ENCODE measurements at regions not wholly inside any gene's neighbourhood (a gene's known extent, or its start where the extent isn't known, plus 50 kb on each side); places are given as distances from the start of the nearest gene placed in this dataset.

GRCh38 chr7:115678086-115678982 lies 352.2 kb downstream of the TFEC start:
- Mint-ChIP-seq H3K4me3 (no peak overlapping the region), H3K27me3 (no peaks in the 10 kb centered on the region), H3K4me1 (ENCODE audit: low read depth) (no peaks in the 10 kb centered on the region), H3K36me3 (ENCODE audit: low read depth) (no peaks in the 10 kb centered on the region), H3K27ac (no peak overlapping the region), H3K9me3 (no peaks in the 10 kb centered on the region)
- intact Hi-C loops (cut with micrococcal nuclease), result no loop called here

- intact Hi-C loops (cut with micrococcal nuclease), result no loop called here
- no peaks in the 10 kb centered on the region for H3K36me3 Mint-ChIP-seq (ENCODE audit: low read depth)
- no peaks in the 10 kb centered on the region for H3K9me3 Mint-ChIP-seq
- H3K4me3 Mint-ChIP-seq, result no peak overlapping the region
- no peaks in the 10 kb centered on the region for H3K4me1 Mint-ChIP-seq (ENCODE audit: low read depth)
- H3K27ac Mint-ChIP-seq, result no peak overlapping the region
- H3K27me3 Mint-ChIP-seq, result no peaks in the 10 kb centered on the region
These were observed 353.9 kb downstream of the TFEC start for GRCh38 chr7:115676707-115677106.

- Mint-ChIP-seq H3K4me1 (ENCODE audit: low read depth) (no peaks in the 10 kb centered on the region), H3K4me3 (no peak overlapping the region), H3K27ac (no peak overlapping the region), H3K36me3 (ENCODE audit: low read depth) (no peaks in the 10 kb centered on the region), H3K27me3 (no peaks in the 10 kb centered on the region), H3K9me3 (no peaks in the 10 kb centered on the region)
- intact Hi-C loops (cut with micrococcal nuclease), result no loop called here
These were observed 354.5 kb downstream of the TFEC start for GRCh38 chr7:115676080-115676479.

GRCh38 chr7:115674467-115675024 lies 356.0 kb downstream of the TFEC start:
- no peaks in the 10 kb centered on the region for H3K27me3 Mint-ChIP-seq
- H3K27ac Mint-ChIP-seq, result no peak overlapping the region
- H3K9me3 Mint-ChIP-seq, result no peaks in the 10 kb centered on the region
- intact Hi-C loops (cut with micrococcal nuclease), result no loop called here
- H3K4me3 Mint-ChIP-seq, result no peak overlapping the region
- no peaks in the 10 kb centered on the region for H3K36me3 Mint-ChIP-seq (ENCODE audit: low read depth)
- no peaks in the 10 kb centered on the region for H3K4me1 Mint-ChIP-seq (ENCODE audit: low read depth)

- no peaks in the 10 kb centered on the region for H3K27me3 Mint-ChIP-seq
- no peaks in the 10 kb centered on the region for H3K36me3 Mint-ChIP-seq (ENCODE audit: low read depth)
- H3K4me3 Mint-ChIP-seq, result no peak overlapping the region
- H3K27ac Mint-ChIP-seq, result no peak overlapping the region
- intact Hi-C loops (cut with micrococcal nuclease), result no loop called here
- H3K4me1 Mint-ChIP-seq (ENCODE audit: low read depth), result no peaks in the 10 kb centered on the region
- H3K9me3 Mint-ChIP-seq, result no peaks in the 10 kb centered on the region
These were observed 358.5 kb downstream of the TFEC start for GRCh38 chr7:115672024-115672423.

GRCh38 chr7:115662676-115663075 lies 367.9 kb downstream of the TFEC start:
- no peak overlapping the region for H3K27ac Mint-ChIP-seq

GRCh38 chr7:115662120-115662519 lies 368.4 kb downstream of the TFEC start:
- Mint-ChIP-seq H3K4me3 (no peak overlapping the region), H3K4me1 (ENCODE audit: low read depth) (no peaks in the 10 kb centered on the region), H3K9me3 (no peaks in the 10 kb centered on the region), H3K27ac (no peak overlapping the region), H3K36me3 (ENCODE audit: low read depth) (no peaks in the 10 kb centered on the region), H3K27me3 (no peaks in the 10 kb centered on the region)
- intact Hi-C loops (cut with micrococcal nuclease), result no loop called here

More at GRCh38 chr7:115662676-115663075, 367.9 kb downstream of the TFEC start:
- no peaks in the 10 kb centered on the region for H3K27me3 Mint-ChIP-seq
- intact Hi-C loops (cut with micrococcal nuclease), result no loop called here
- no peaks in the 10 kb centered on the region for H3K9me3 Mint-ChIP-seq
- H3K36me3 Mint-ChIP-seq (ENCODE audit: low read depth), result no peaks in the 10 kb centered on the region
- no peaks in the 10 kb centered on the region for H3K4me1 Mint-ChIP-seq (ENCODE audit: low read depth)
- no peak overlapping the region for H3K4me3 Mint-ChIP-seq

GRCh38 chr7:115658223-115658622 lies 372.3 kb downstream of the TFEC start:
- Mint-ChIP-seq H3K27ac (no peak overlapping the region), H3K9me3 (no peaks in the 10 kb centered on the region)

GRCh38 chr7:115654384-115655214 lies 376.0 kb downstream of the TFEC start:
- H3K36me3 Mint-ChIP-seq (ENCODE audit: low read depth), result no peaks in the 10 kb centered on the region
- intact Hi-C loops (cut with micrococcal nuclease), result no loop called here

More at GRCh38 chr7:115658223-115658622, 372.3 kb downstream of the TFEC start:
- Mint-ChIP-seq H3K4me3 (no peak overlapping the region), H3K4me1 (ENCODE audit: low read depth) (no peaks in the 10 kb centered on the region), H3K36me3 (ENCODE audit: low read depth) (no peaks in the 10 kb centered on the region), H3K27me3 (no peaks in the 10 kb centered on the region)
- intact Hi-C loops (cut with micrococcal nuclease), result no loop called here

GRCh38 chr7:115649429-115649828 lies 381.1 kb downstream of the TFEC start:
- H3K36me3 Mint-ChIP-seq (ENCODE audit: low read depth), result no peaks in the 10 kb centered on the region
- H3K9me3 Mint-ChIP-seq, result no peaks in the 10 kb centered on the region
- intact Hi-C loops (cut with micrococcal nuclease), result no loop called here
- no peak overlapping the region for H3K4me3 Mint-ChIP-seq
- no peak overlapping the region for H3K27ac Mint-ChIP-seq
- H3K27me3 Mint-ChIP-seq, result no peaks in the 10 kb centered on the region
- H3K4me1 Mint-ChIP-seq (ENCODE audit: low read depth), result no peaks in the 10 kb centered on the region

More at GRCh38 chr7:115654384-115655214, 376.0 kb downstream of the TFEC start:
- Mint-ChIP-seq H3K4me3 (no peak overlapping the region), H3K27me3 (no peaks in the 10 kb centered on the region), H3K27ac (no peak overlapping the region), H3K4me1 (ENCODE audit: low read depth) (no peaks in the 10 kb centered on the region), H3K9me3 (no peaks in the 10 kb centered on the region)

- Mint-ChIP-seq H3K9me3 (peaks cover 2% of the 10 kb centered on the region), H3K36me3 (ENCODE audit: low read depth) (no peaks in the 10 kb centered on the region), H3K27ac (no peak overlapping the region), H3K4me3 (no peak overlapping the region), H3K27me3 (no peaks in the 10 kb centered on the region), H3K4me1 (ENCODE audit: low read depth) (no peaks in the 10 kb centered on the region)
- intact Hi-C loops (cut with micrococcal nuclease), result no loop called here
These were observed 382.9 kb downstream of the TFEC start for GRCh38 chr7:115647712-115648111.

- H3K27ac Mint-ChIP-seq, result no peak overlapping the region
- H3K4me1 Mint-ChIP-seq (ENCODE audit: low read depth), result no peaks in the 10 kb centered on the region
- peaks cover 11% of the 10 kb centered on the region for H3K9me3 Mint-ChIP-seq
- no peak overlapping the region for H3K4me3 Mint-ChIP-seq
- H3K36me3 Mint-ChIP-seq (ENCODE audit: low read depth), result no peaks in the 10 kb centered on the region
- intact Hi-C loops (cut with micrococcal nuclease), result no loop called here
- no peaks in the 10 kb centered on the region for H3K27me3 Mint-ChIP-seq
These were observed 388.4 kb downstream of the TFEC start for GRCh38 chr7:115642194-115642593.

GRCh38 chr7:115638853-115639252 lies 391.7 kb downstream of the TFEC start:
- H3K9me3 Mint-ChIP-seq, result peaks cover 11% of the 10 kb centered on the region
- no peak overlapping the region for H3K4me3 Mint-ChIP-seq
- no peaks in the 10 kb centered on the region for H3K27me3 Mint-ChIP-seq
- H3K36me3 Mint-ChIP-seq (ENCODE audit: low read depth), result no peaks in the 10 kb centered on the region
- intact Hi-C loops (cut with micrococcal nuclease), result no loop called here
- no peak overlapping the region for H3K27ac Mint-ChIP-seq
- H3K4me1 Mint-ChIP-seq (ENCODE audit: low read depth), result no peaks in the 10 kb centered on the region

- intact Hi-C loops (cut with micrococcal nuclease), result no loop called here
- no peaks in the 10 kb centered on the region for H3K4me1 Mint-ChIP-seq (ENCODE audit: low read depth)
- H3K36me3 Mint-ChIP-seq (ENCODE audit: low read depth), result no peaks in the 10 kb centered on the region
- H3K27me3 Mint-ChIP-seq, result no peaks in the 10 kb centered on the region
- H3K9me3 Mint-ChIP-seq, result peaks cover 3% of the 10 kb centered on the region
- H3K27ac Mint-ChIP-seq, result no peak overlapping the region
- H3K4me3 Mint-ChIP-seq, result no peak overlapping the region
These were observed 393.4 kb downstream of the TFEC start for GRCh38 chr7:115637128-115637527.

All from dendritic cell treated with granulocyte-macrophage colony-stimulating factor and Interleukin-4, amounts not matched to agents 40 ng/mL and 50 ng/mL, for 4 days (primary cell).